ENCODE measurements at regions not wholly inside any gene's neighbourhood (a gene's known extent, or its start where the extent isn't known, plus 50 kb on each side); places are given as distances from the start of the nearest gene placed in this dataset.

GRCh38 chr7:19209166-19209696 is 64.0 kb upstream of the FERD3L start:
- H3K9me3 ChIP-seq (replicated peaks in 1 of 2; ENCODE audit: control insufficient read depth in 1 of 2, insufficient read depth in 1 of 2, low read length in 2 of 2) = no peaks in the 10 kb centered on the region
- H3K36me3 Mint-ChIP-seq = no peaks in the 10 kb centered on the region
- H3K4me3 Mint-ChIP-seq = no peak overlapping the region
- H3K36me3 ChIP-seq (replicated peaks in 1 of 2; ENCODE audit: control insufficient read depth in 1 of 2, insufficient read depth in 2 of 2, low read length in 2 of 2) = no peaks in the 10 kb centered on the region
- H3K27ac ChIP-seq (ENCODE audit: low read depth in 1 of 2, low read length in 2 of 2) = no peak overlapping the region
- H3K27me3 ChIP-seq (ENCODE audit: control insufficient read depth in 2 of 2, insufficient read depth in 2 of 2, low read length in 2 of 2) = no peaks in the 10 kb centered on the region
- no peaks in the 10 kb centered on the region for H3K4me1 Mint-ChIP-seq
- H4K20me1 ChIP-seq (ENCODE audit: insufficient read depth, low read length) = no peaks in the 10 kb centered on the region
- H3K9me3 Mint-ChIP-seq = peaks cover 0 to 7% (median 5%) of the 10 kb centered on the region in 7 donors
- TF ChIP-seq CTCF (IDR thresholded peaks at IDR 0.05) = no peak
- H2AFZ ChIP-seq (ENCODE audit: insufficient read depth, low read depth, low read length, poor library complexity, severe bottlenecking) = no peak overlapping the region
- H3K27ac Mint-ChIP-seq = no peak overlapping the region
- no peaks in the 10 kb centered on the region for H3K79me2 ChIP-seq (ENCODE audit: insufficient read depth, low read length)
- intact Hi-C loops (cut with micrococcal nuclease) = no loop called here
- no peak overlapping the region for H3K9ac ChIP-seq (ENCODE audit: insufficient read depth, low read length, poor library complexity, severe bottlenecking)
- H3K4me1 ChIP-seq (ENCODE audit: control insufficient read depth in 1 of 2, insufficient read depth in 2 of 2, low read length in 2 of 2) = no peaks in the 10 kb centered on the region
- DNase-seq = no peak
- WGBS (ENCODE audit: insufficient coverage) = no CpG with 5 or more reads among the region's 1 CpG
- no peaks in the 10 kb centered on the region for H3K27me3 Mint-ChIP-seq (ENCODE audit: low read depth in 3 of 3)
- H3K4me2 ChIP-seq (replicated peaks; ENCODE audit: extremely low read depth, low read length, poor library complexity, severe bottlenecking) = no peak overlapping the region
- H3K4me3 ChIP-seq (replicated peaks in 1 of 3; ENCODE audit: low read depth in 2 of 3, low read length in 3 of 3) = no peak overlapping the region

GRCh38 chr7:19206721-19207120 is 61.5 kb upstream of the FERD3L start:
- Histone ChIP-seq H3K27me3 (ENCODE audit: control insufficient read depth in 2 of 2, insufficient read depth in 2 of 2, low read length in 2 of 2) (no peaks in the 10 kb centered on the region), H3K9me3 (replicated peaks in 1 of 2; ENCODE audit: control insufficient read depth in 1 of 2, insufficient read depth in 1 of 2, low read length in 2 of 2) (no peaks in the 10 kb centered on the region), H3K79me2 (ENCODE audit: insufficient read depth, low read length) (no peaks in the 10 kb centered on the region), H3K4me1 (ENCODE audit: control insufficient read depth in 1 of 2, insufficient read depth in 2 of 2, low read length in 2 of 2) (no peaks in the 10 kb centered on the region), H3K27ac (ENCODE audit: low read depth in 1 of 2, low read length in 2 of 2) (no peak overlapping the region), H3K9ac (ENCODE audit: insufficient read depth, low read length, poor library complexity, severe bottlenecking) (no peak overlapping the region), H3K36me3 (replicated peaks in 1 of 2; ENCODE audit: control insufficient read depth in 1 of 2, insufficient read depth in 2 of 2, low read length in 2 of 2) (no peaks in the 10 kb centered on the region), H2AFZ (ENCODE audit: insufficient read depth, low read depth, low read length, poor library complexity, severe bottlenecking) (no peak overlapping the region), H3K4me2 (replicated peaks; ENCODE audit: extremely low read depth, low read length, poor library complexity, severe bottlenecking) (no peak overlapping the region), H3K4me3 (replicated peaks in 1 of 3; ENCODE audit: low read depth in 2 of 3, low read length in 3 of 3) (no peak overlapping the region), H4K20me1 (ENCODE audit: insufficient read depth, low read length) (no peaks in the 10 kb centered on the region)
- TF ChIP-seq CTCF (IDR thresholded peaks at IDR 0.05) = no peak
- Mint-ChIP-seq H3K27ac (no peak overlapping the region), H3K9me3 (peaks cover 0 to 4% (median 0%) of the 10 kb centered on the region in 7 donors), H3K4me1 (no peaks in the 10 kb centered on the region), H3K27me3 (ENCODE audit: low read depth in 3 of 3) (no peaks in the 10 kb centered on the region), H3K4me3 (no peak overlapping the region), H3K36me3 (no peaks in the 10 kb centered on the region)
- no peak for DNase-seq
- 100% methylated on average over 3 of the region's 4 CpGs for WGBS (ENCODE audit: insufficient coverage)
- intact Hi-C loops (cut with micrococcal nuclease) = no loop called here

Data from CD14-positive monocyte (primary cell).